ENCODE measurements at regions not wholly inside any gene's neighbourhood (a gene's known extent, or its start where the extent isn't known, plus 50 kb on each side); places are given as distances from the start of the nearest gene placed in this dataset.

- no peak for DNase-seq
- H3K9me3 Mint-ChIP-seq = no peaks in the 10 kb centered on the region
- no peaks in the 10 kb centered on the region for H3K4me1 Mint-ChIP-seq
- CTCF ChIA-PET = no interaction called here
- H3K27me3 Mint-ChIP-seq = no peaks in the 10 kb centered on the region
- no peaks in the 10 kb centered on the region for H3K36me3 Mint-ChIP-seq
- no peak overlapping the region for H3K4me3 Mint-ChIP-seq
- no peak overlapping the region for H3K27ac Mint-ChIP-seq
Measured at GRCh38 chr13:78971355-78972025, 312.5 kb upstream of the OBI1 start.

- no peaks in the 10 kb centered on the region for H3K4me1 Mint-ChIP-seq
- H3K4me3 Mint-ChIP-seq = no peak overlapping the region
- no peaks in the 10 kb centered on the region for H3K27me3 Mint-ChIP-seq
- DNase-seq = no peak
- H3K27ac Mint-ChIP-seq = no peak overlapping the region
- CTCF ChIA-PET = no interaction called here
- no peaks in the 10 kb centered on the region for H3K9me3 Mint-ChIP-seq
- H3K36me3 Mint-ChIP-seq = no peaks in the 10 kb centered on the region
Measured at GRCh38 chr13:78960881-78961280, 301.9 kb upstream of the OBI1 start.

- Mint-ChIP-seq H3K4me1 (no peaks in the 10 kb centered on the region), H3K9me3 (no peaks in the 10 kb centered on the region), H3K36me3 (no peaks in the 10 kb centered on the region), H3K27me3 (no peaks in the 10 kb centered on the region), H3K4me3 (no peak overlapping the region), H3K27ac (no peak overlapping the region)
- CTCF ChIA-PET = no interaction called here
- no peak for DNase-seq
Measured at GRCh38 chr13:78958006-78958405, 299.1 kb upstream of the OBI1 start.

- no peak overlapping the region for H3K4me3 Mint-ChIP-seq
- H3K27ac Mint-ChIP-seq = no peak overlapping the region
- DNase-seq = no peak
- CTCF ChIA-PET = no interaction called here
- no peaks in the 10 kb centered on the region for H3K27me3 Mint-ChIP-seq
- H3K9me3 Mint-ChIP-seq = no peaks in the 10 kb centered on the region
- H3K36me3 Mint-ChIP-seq = no peaks in the 10 kb centered on the region
- H3K4me1 Mint-ChIP-seq = no peaks in the 10 kb centered on the region
Measured at GRCh38 chr13:78940455-78941130, 281.6 kb upstream of the OBI1 start.

- Mint-ChIP-seq H3K27me3 (no peaks in the 10 kb centered on the region), H3K4me1 (no peaks in the 10 kb centered on the region), H3K36me3 (no peaks in the 10 kb centered on the region), H3K9me3 (no peaks in the 10 kb centered on the region), H3K4me3 (no peak overlapping the region), H3K27ac (no peak overlapping the region)
- CTCF ChIA-PET = no interaction called here
- no peak for DNase-seq
Measured at GRCh38 chr13:78934336-78934735, 275.4 kb upstream of the OBI1 start.

- H3K9me3 Mint-ChIP-seq = no peaks in the 10 kb centered on the region
- H3K4me1 Mint-ChIP-seq = no peaks in the 10 kb centered on the region
- DNase-seq = no peak
- H3K27me3 Mint-ChIP-seq = no peaks in the 10 kb centered on the region
- no peak overlapping the region for H3K4me3 Mint-ChIP-seq
- H3K27ac Mint-ChIP-seq = no peak overlapping the region
- H3K36me3 Mint-ChIP-seq = no peaks in the 10 kb centered on the region
- CTCF ChIA-PET = no interaction called here
Measured at GRCh38 chr13:78915015-78915414, 256.1 kb upstream of the OBI1 start.

GRCh38 chr13:78913656-78914055 is 254.7 kb upstream of the OBI1 start:
- CTCF ChIA-PET = no interaction called here
- no peaks in the 10 kb centered on the region for H3K9me3 Mint-ChIP-seq
- H3K4me3 Mint-ChIP-seq = no peak overlapping the region
- H3K4me1 Mint-ChIP-seq = no peaks in the 10 kb centered on the region
- no peak overlapping the region for H3K27ac Mint-ChIP-seq
- H3K27me3 Mint-ChIP-seq = no peaks in the 10 kb centered on the region
- H3K36me3 Mint-ChIP-seq = no peaks in the 10 kb centered on the region
- DNase-seq = no peak

- no peak overlapping the region for H3K27ac Mint-ChIP-seq
- no peaks in the 10 kb centered on the region for H3K9me3 Mint-ChIP-seq
- no peaks in the 10 kb centered on the region for H3K36me3 Mint-ChIP-seq
- no peak overlapping the region for H3K4me3 Mint-ChIP-seq
- no peaks in the 10 kb centered on the region for H3K27me3 Mint-ChIP-seq
- DNase-seq = no peak
- no peaks in the 10 kb centered on the region for H3K4me1 Mint-ChIP-seq
- CTCF ChIA-PET = no interaction called here
Measured at GRCh38 chr13:78910147-78910546, 251.2 kb upstream of the OBI1 start.

GRCh38 chr13:78909276-78909675 is 250.3 kb upstream of the OBI1 start:
- no peaks in the 10 kb centered on the region for H3K36me3 Mint-ChIP-seq
- no peaks in the 10 kb centered on the region for H3K27me3 Mint-ChIP-seq
- no peaks in the 10 kb centered on the region for H3K9me3 Mint-ChIP-seq
- DNase-seq = no peak
- CTCF ChIA-PET = no interaction called here
- no peak overlapping the region for H3K4me3 Mint-ChIP-seq
- no peak overlapping the region for H3K27ac Mint-ChIP-seq
- H3K4me1 Mint-ChIP-seq = no peaks in the 10 kb centered on the region

- H3K9me3 Mint-ChIP-seq = no peaks in the 10 kb centered on the region
- CTCF ChIA-PET = no interaction called here
- DNase-seq = no peak
- no peaks in the 10 kb centered on the region for H3K4me1 Mint-ChIP-seq
- H3K27me3 Mint-ChIP-seq = no peaks in the 10 kb centered on the region
- no peak overlapping the region for H3K27ac Mint-ChIP-seq
- H3K36me3 Mint-ChIP-seq = no peaks in the 10 kb centered on the region
- H3K4me3 Mint-ChIP-seq = no peak overlapping the region
Measured at GRCh38 chr13:78907006-78907405, 248.1 kb upstream of the OBI1 start.

- CTCF ChIA-PET = no interaction called here
- Mint-ChIP-seq H3K9me3 (no peaks in the 10 kb centered on the region), H3K27me3 (no peaks in the 10 kb centered on the region), H3K4me3 (no peak overlapping the region), H3K4me1 (no peaks in the 10 kb centered on the region), H3K27ac (no peak overlapping the region), H3K36me3 (no peaks in the 10 kb centered on the region)
- no peak for DNase-seq
Measured at GRCh38 chr13:78897200-78897599, 238.2 kb upstream of the OBI1 start.

- H3K9me3 Mint-ChIP-seq = no peaks in the 10 kb centered on the region
- no peak overlapping the region for H3K27ac Mint-ChIP-seq
- H3K4me3 Mint-ChIP-seq = no peak overlapping the region
- DNase-seq = no peak
- no peaks in the 10 kb centered on the region for H3K27me3 Mint-ChIP-seq
- no peaks in the 10 kb centered on the region for H3K4me1 Mint-ChIP-seq
- no peaks in the 10 kb centered on the region for H3K36me3 Mint-ChIP-seq
- CTCF ChIA-PET = no interaction called here
Measured at GRCh38 chr13:78884571-78884970, 225.6 kb upstream of the OBI1 start.

- Mint-ChIP-seq H3K4me3 (no peak overlapping the region), H3K36me3 (no peaks in the 10 kb centered on the region), H3K9me3 (peaks cover 1% of the 10 kb centered on the region), H3K4me1 (no peaks in the 10 kb centered on the region), H3K27me3 (no peaks in the 10 kb centered on the region), H3K27ac (no peak overlapping the region)
- CTCF ChIA-PET = no interaction called here
- no peak for DNase-seq
Measured at GRCh38 chr13:78881751-78882150, 222.8 kb upstream of the OBI1 start.

GRCh38 chr13:78881054-78881453 is 222.1 kb upstream of the OBI1 start:
- Mint-ChIP-seq H3K9me3 (peaks cover 1% of the 10 kb centered on the region), H3K36me3 (no peaks in the 10 kb centered on the region), H3K4me1 (no peaks in the 10 kb centered on the region)

GRCh38 chr13:78876915-78877549 is 218.1 kb upstream of the OBI1 start:
- CTCF ChIA-PET = no interaction called here
- peaks cover 1% of the 10 kb centered on the region for H3K9me3 Mint-ChIP-seq
- no peak overlapping the region for H3K27ac Mint-ChIP-seq
- H3K27me3 Mint-ChIP-seq = peaks cover 3% of the 10 kb centered on the region
- H3K4me1 Mint-ChIP-seq = no peaks in the 10 kb centered on the region
- no peak for DNase-seq
- no peaks in the 10 kb centered on the region for H3K36me3 Mint-ChIP-seq
- no peak overlapping the region for H3K4me3 Mint-ChIP-seq

More at GRCh38 chr13:78881054-78881453, 222.1 kb upstream of the OBI1 start:
- Mint-ChIP-seq H3K27ac (no peak overlapping the region), H3K27me3 (no peaks in the 10 kb centered on the region), H3K4me3 (no peak overlapping the region)
- CTCF ChIA-PET = no interaction called here
- no peak for DNase-seq
